Nephron progenitor cell (in vitro differentiated cells): ENCODE measurements at regions not wholly inside any gene's neighbourhood (a gene's known extent, or its start where the extent isn't known, plus 50 kb on each side); places are given as distances from the start of the nearest gene placed in this dataset.

Source experiments
- DNase-seq: peaks from one replicate; pipeline ENCODE4 v3.0.0; 2021
- H3K27ac Mint-ChIP-seq: 2 replicates; pipeline ENCODE4 v1.8.0; 2021; ENCODE audit warnings: mild to moderate bottlenecking, moderate library complexity, mixed read lengths
- H3K27me3 Mint-ChIP-seq: 2 replicates; pipeline ENCODE4 v1.8.0; 2021; ENCODE audit warnings: mild to moderate bottlenecking, low read depth, mixed read lengths; ENCODE audit not compliant: poor library complexity
- H3K36me3 Mint-ChIP-seq: 2 replicates; pipeline ENCODE4 v1.8.0; 2021; ENCODE audit warnings: low read depth, mixed read lengths
- H3K4me1 Mint-ChIP-seq: 2 replicates; pipeline ENCODE4 v1.8.0; 2021; ENCODE audit warnings: mixed read lengths
- H3K4me3 Mint-ChIP-seq: 2 replicates; pipeline ENCODE4 v1.8.0; 2021; ENCODE audit warnings: mild to moderate bottlenecking, moderate library complexity, mixed read lengths
- H3K9me3 Mint-ChIP-seq: 2 replicates; pipeline ENCODE4 v1.8.0; 2021; ENCODE audit warnings: mild to moderate bottlenecking, moderate library complexity, mixed read lengths
- TF ChIP-seq, protein P1 (sequence below): fragments of 200-600 bp; sonication (generic); IDR thresholded peaks from 2 replicates; pipeline ENCODE4 v1.5.0; 2021; ENCODE audit warnings: antibody characterized with exemption

GRCh38 chr11:44380820-44381219 lies 70.9 kb upstream of the ALX4 start:
- no peaks in the 10 kb centered on the region for H3K36me3 Mint-ChIP-seq
- H3K4me1 Mint-ChIP-seq, result peaks cover 17% of the 10 kb centered on the region
- no peak overlapping the region for H3K4me3 Mint-ChIP-seq
- peaks cover 48% of the 10 kb centered on the region for H3K27me3 Mint-ChIP-seq
- no peak overlapping the region for H3K27ac Mint-ChIP-seq
- no peaks in the 10 kb centered on the region for H3K9me3 Mint-ChIP-seq
- TF ChIP-seq, protein P1, sequence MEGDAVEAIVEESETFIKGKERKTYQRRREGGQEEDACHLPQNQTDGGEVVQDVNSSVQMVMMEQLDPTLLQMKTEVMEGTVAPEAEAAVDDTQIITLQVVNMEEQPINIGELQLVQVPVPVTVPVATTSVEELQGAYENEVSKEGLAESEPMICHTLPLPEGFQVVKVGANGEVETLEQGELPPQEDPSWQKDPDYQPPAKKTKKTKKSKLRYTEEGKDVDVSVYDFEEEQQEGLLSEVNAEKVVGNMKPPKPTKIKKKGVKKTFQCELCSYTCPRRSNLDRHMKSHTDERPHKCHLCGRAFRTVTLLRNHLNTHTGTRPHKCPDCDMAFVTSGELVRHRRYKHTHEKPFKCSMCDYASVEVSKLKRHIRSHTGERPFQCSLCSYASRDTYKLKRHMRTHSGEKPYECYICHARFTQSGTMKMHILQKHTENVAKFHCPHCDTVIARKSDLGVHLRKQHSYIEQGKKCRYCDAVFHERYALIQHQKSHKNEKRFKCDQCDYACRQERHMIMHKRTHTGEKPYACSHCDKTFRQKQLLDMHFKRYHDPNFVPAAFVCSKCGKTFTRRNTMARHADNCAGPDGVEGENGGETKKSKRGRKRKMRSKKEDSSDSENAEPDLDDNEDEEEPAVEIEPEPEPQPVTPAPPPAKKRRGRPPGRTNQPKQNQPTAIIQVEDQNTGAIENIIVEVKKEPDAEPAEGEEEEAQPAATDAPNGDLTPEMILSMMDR, result no peak
- no peak for DNase-seq

- Mint-ChIP-seq H3K27me3 (peaks cover 51% of the 10 kb centered on the region), H3K4me1 (peaks cover 22% of the 10 kb centered on the region), H3K9me3 (no peaks in the 10 kb centered on the region), H3K4me3 (no peak overlapping the region), H3K27ac (no peak overlapping the region), H3K36me3 (no peaks in the 10 kb centered on the region)
- DNase-seq, result no peak
- TF ChIP-seq, protein P1, result no peak
Observed at GRCh38 chr11:44381261-44381660, 71.3 kb upstream of the ALX4 start.

DNA sequence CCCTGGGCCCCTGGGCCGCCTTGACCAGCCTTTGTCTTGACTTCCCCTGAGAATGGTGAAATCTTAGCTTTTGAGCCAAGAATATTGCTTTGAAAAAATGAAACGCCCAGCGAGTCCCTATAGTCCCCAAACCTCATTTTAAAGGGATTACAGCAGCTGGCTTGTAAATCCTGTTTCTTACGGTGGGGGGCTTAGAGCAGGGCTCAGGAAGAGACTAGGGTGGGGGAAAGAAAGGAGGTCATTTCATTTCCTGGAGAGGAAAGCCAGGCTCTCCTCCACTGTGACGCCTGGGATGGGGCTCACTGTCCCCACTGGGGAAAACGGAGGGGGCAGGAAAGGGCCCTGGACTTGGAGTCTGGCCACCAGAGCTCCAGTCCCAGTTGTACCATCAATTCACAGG lies 72.2 kb upstream of the ALX4 start:
- Mint-ChIP-seq H3K4me1 (peaks cover 22% of the 10 kb centered on the region), H3K4me3 (no peak overlapping the region), H3K36me3 (no peaks in the 10 kb centered on the region), H3K9me3 (no peaks in the 10 kb centered on the region), H3K27ac (no peak overlapping the region), H3K27me3 (peaks cover 54% of the 10 kb centered on the region)
- TF ChIP-seq, protein P1, result no peak
- DNase-seq, result no peak

DNA sequence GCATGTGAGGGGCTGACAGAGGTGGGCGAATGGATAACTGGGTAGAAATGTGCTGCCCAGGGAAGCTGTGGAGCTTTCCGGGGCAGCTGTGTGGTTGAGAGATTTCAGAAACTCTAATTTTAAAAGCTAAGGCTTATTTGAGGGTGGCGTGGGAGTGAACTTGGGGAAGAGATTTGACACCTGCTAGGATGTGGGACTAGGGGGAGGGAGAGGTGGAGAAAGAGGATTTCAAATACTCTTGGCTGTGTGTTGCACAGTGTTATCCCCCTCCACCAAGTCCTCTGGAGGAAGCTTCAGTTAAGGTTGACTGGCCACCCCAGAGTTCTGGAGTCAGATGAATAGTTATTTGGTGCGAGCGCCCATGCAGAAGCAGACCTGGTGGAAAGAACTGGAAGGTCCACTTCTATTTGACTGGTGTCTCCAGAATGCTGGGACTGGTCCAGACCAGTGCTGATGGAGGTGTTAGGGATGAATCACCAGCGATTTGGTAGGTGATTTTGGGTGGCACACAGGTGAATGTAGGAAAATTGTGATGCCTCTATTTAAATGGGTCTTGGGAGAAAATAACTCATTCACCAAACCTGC lies 72.8 kb upstream of the ALX4 start:
- TF ChIP-seq, protein P1, result no peak
- no peaks in the 10 kb centered on the region for H3K9me3 Mint-ChIP-seq
- no peaks in the 10 kb centered on the region for H3K36me3 Mint-ChIP-seq
- no peak for DNase-seq
- H3K4me1 Mint-ChIP-seq, result peaks cover 22% of the 10 kb centered on the region
- H3K27me3 Mint-ChIP-seq, result peaks cover 57% of the 10 kb centered on the region
- no peak overlapping the region for H3K27ac Mint-ChIP-seq
- no peak overlapping the region for H3K4me3 Mint-ChIP-seq

DNA sequence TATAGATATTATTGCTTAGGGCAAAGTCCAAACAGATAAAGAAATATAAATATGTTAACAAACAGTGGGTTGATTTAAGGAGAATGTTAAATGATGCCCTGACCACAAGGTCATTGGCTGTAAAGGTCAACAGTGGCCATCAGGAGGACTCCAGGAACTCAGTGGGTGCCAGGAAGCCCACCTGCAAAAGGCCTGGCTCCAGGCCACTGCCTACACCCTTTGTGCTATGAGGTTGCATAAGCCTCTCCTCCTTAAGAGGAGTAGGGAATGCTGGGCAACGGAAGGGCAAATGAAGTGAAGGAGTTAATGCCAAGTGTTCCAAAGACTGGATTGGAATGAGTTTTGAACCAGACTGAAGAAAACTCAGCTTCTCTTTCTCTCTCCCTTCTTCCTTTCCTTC lies 73.3 kb upstream of the ALX4 start:
- Mint-ChIP-seq H3K27ac (no peak overlapping the region), H3K27me3 (peaks cover 54% of the 10 kb centered on the region), H3K4me1 (peaks cover 22% of the 10 kb centered on the region), H3K36me3 (no peaks in the 10 kb centered on the region), H3K9me3 (no peaks in the 10 kb centered on the region), H3K4me3 (no peak overlapping the region)
- TF ChIP-seq, protein P1, result no peak
- DNase-seq, result no peak

DNA sequence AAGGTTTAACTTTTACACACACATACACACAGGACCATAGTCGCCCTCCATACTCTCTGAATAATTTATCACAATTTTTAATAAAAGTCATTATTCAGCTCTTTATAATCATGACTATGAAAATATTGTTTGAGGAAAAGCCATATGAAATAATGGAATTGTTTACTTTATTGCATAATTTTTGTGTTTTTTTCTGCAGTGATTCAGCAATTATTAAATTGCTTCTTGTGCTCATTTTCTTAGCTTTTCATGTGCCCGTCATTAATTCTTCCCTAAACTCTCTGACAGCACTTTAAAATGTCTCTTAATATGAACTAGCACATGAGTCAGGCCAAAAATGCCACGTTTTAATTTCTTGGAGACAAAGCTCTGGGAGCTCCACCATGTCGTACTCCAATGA lies 77.5 kb upstream of the ALX4 start:
- Mint-ChIP-seq H3K27ac (no peak overlapping the region), H3K9me3 (peaks cover 23% of the 10 kb centered on the region), H3K36me3 (no peaks in the 10 kb centered on the region), H3K4me3 (no peak overlapping the region), H3K27me3 (peaks cover 49% of the 10 kb centered on the region), H3K4me1 (peaks cover 13% of the 10 kb centered on the region)
- no peak for DNase-seq
- TF ChIP-seq, protein P1, result no peak
